Heart left ventricle (tissue), 16 donors: ENCODE measurements at regions not wholly inside any gene's neighbourhood (a gene's known extent, or its start where the extent isn't known, plus 50 kb on each side); places are given as distances from the start of the nearest gene placed in this dataset.
"Not testable (repeated sequence)": the region's sequence is repeated elsewhere in the genome, so short reads cannot be mapped to it uniquely, and the experiment has no call there.

Experiments
- ATAC-seq, 4 donors: fragments of 200-7000 bp; cut with Tn5 transposase; one replicate each; pipeline ENCODE4 v1.9.1; 2020 to 2022; ENCODE audit warnings: moderate library complexity in 4 of 4, mild to moderate bottlenecking in 3 of 4, moderate number of reproducible peaks in 1 of 4
- DNase-seq, 5 donors: peaks; one replicate each; pipeline ENCODE4 v3.0.0-alpha.2; 2020
- H3K27ac ChIP-seq, 12 donors: fragments of 200-600 bp; sonication (generic) in 4 of 12; one replicate each; pipeline versions ENCODE4 v1.5.0 to v1.8.0; 2016 to 2022; ENCODE audit warnings: mild to moderate bottlenecking in 2 of 12
- H3K27me3 ChIP-seq, 9 donors: fragments of 200-600 bp; sonication (generic) in 2 of 9; one replicate each; pipeline versions ENCODE4 v1.5.1 to v1.8.0; 2016 to 2022; ENCODE audit warnings: mild to moderate bottlenecking in 3 of 9
- H3K36me3 ChIP-seq, 9 donors: fragments of 200-600 bp; sonication (generic) in 2 of 9; one replicate each; pipeline versions ENCODE4 v1.5.0 to v1.8.0; 2018 to 2022; ENCODE audit warnings: mild to moderate bottlenecking in 2 of 9
- H3K4me1 ChIP-seq, 12 donors: fragments of 200-600 bp; sonication (generic) in 4 of 12; one replicate each; pipeline versions ENCODE4 v1.5.0 to v1.8.0; 2016 to 2022; ENCODE audit warnings: mild to moderate bottlenecking in 3 of 12
- H3K4me3 ChIP-seq, 12 donors: fragments of 200-600 bp; sonication (generic) in 4 of 12; one replicate each; pipeline versions ENCODE4 v1.5.0 to v1.8.0; 2017 to 2022; ENCODE audit warnings: mild to moderate bottlenecking in 9 of 12, moderate library complexity in 4 of 12
- H3K9me3 ChIP-seq, 12 donors: fragments of 200-600 bp; sonication (generic) in 4 of 12; one replicate each; pipeline versions ENCODE4 v1.5.0 to v1.8.0; 2016 to 2022; ENCODE audit warnings: mild to moderate bottlenecking in 1 of 12
- WGBS, 4 donors: extraction: QIAGEN DNeasy Blood & Tissue Kit in 2 of 4; methylation state at CpG; one replicate each; pipeline versions ENCODE4 v1.1.5 to v1.1.7; 2013 to 2018; 5-methylcytosine and 5-hydroxymethylcytosine counted together
- intact Hi-C, 10 donors: fragments of 100-400 bp; cut with DNase I; formaldehyde crosslinking; loops; one replicate each; pipeline versions ENCODE4 v1.11.1 to v1.14.2; 2022
- donor health status: ischemic (EF 13 %, LVEDD 7.1; RV severe dilation, severe dysfunction).
- donor health status: healthy with polysubstance abuse.
- donor health status: DM: no; HTN: yes; CAD: no.
- donor health status: DM: no; HTN: no; CAD: no.
- donor health status: ischemic (EF 25% LVEDD 6.9; RV normal size, moderate dysfunction).
- donor health status: ischemic (EF 25% LVEDD 5.7; RV mildly dilated, moderate dysfunction).
- donor health status: healthy.
- donor health status: DM: yes; HTN: yes; CAD: no.
- donor health status: ischemic (EF 35%, LVEDD 5.7; RV mildly dilated, moderate dysfunction).
- donor health status: nonischemic (EF 11% LVEDD 7.7; RV severe dilation, severe dysfunction).
- donor health status: DM: yes; HTN: yes; CAD: no.
- donor health status: PGD.
- donor health status: ischemic (EF 29% LVEDD 5.4; RV normal size, mild dysfunction).
- donor health status: nonischemic (EF 23%, LVEDD 6.1; RV moderate dilation, normal function).

DNA sequence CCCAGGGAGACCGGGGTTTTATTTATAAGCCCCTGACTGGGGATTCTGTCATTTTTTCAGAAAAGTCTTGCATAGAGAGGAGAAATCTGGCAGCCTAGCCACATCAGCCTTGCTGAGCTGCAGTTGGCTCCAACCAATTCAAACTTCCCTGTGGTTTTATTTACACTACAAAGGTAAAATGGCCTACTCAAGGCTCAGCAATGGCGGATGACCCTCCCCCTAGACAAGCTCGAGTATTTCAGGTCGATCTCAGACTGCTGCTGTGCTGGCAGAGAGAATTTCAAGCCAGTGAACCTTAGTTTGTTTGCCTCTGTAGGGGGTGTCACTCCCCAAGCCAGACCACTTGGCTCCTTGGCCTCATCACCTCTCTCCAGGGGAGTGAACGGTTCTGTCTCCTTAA lies 52.9 kb downstream of the CDY2A start:
- intact Hi-C loops, H3K4me1 ChIP-seq, H3K36me3 ChIP-seq, H3K4me3 ChIP-seq, DNase-seq, H3K27me3 ChIP-seq, H3K9me3 ChIP-seq, ATAC-seq, H3K27ac ChIP-seq: not testable (repeated sequence)
- no CpG with 5 or more reads among the region's 5 CpGs for WGBS, 4 donors

DNA sequence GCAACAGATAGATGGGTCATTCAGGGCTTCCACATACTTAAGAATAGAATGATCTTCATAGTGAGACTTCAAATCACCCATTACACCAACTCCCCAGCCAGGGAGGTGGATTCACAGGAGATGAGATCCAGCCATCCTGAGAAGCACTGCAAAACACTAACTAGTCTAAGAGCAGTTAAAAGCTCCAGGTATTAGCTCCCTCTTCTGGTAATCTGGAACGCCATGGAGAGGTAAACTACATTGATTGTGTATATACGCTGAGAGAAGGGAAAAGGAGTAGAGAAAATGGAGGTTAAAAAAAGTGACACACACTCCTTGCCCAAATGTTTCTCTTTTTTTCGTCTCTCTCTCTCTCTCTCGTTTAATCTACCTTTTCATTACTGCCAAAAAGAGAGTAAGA lies 60.3 kb downstream of the CDY2A start:
- H3K27ac ChIP-seq, H3K4me3 ChIP-seq, H3K27me3 ChIP-seq, DNase-seq, H3K4me1 ChIP-seq, H3K36me3 ChIP-seq, intact Hi-C loops, H3K9me3 ChIP-seq, ATAC-seq: not testable (repeated sequence)
- no CpG with 5 or more reads among the region's 4 CpGs for WGBS, 4 donors

DNA sequence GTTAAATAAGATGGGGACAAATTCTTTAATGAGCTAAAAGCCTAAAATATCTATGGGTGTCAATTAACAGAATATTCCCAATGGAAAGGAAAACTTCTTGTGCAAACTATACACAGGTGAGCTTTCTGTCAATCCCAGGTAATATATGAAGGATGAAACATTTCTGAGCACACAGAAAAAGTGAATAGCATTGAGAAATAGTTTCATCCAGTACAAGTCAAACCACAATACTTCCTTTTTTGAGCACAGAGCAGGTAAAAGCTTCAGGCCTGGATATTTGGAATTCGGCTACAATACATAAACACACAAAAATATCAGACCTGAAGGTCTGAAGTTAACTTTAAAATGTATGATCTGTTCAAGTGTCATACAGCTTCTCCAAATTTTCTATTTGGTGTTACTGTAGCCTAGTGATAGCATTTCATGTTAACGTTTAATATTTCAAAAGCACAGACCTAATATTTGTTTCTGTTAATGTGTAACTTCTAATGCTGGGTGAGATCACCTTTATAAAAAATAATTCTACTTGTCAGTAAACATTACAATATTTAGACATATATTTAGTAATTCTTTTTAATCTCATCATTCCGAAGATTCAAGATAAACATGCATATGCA lies 60.9 kb downstream of the CDY2A start:
- H3K27ac ChIP-seq, H3K4me1 ChIP-seq, H3K27me3 ChIP-seq, H3K36me3 ChIP-seq, H3K4me3 ChIP-seq, intact Hi-C loops, DNase-seq, H3K9me3 ChIP-seq, ATAC-seq: not testable (repeated sequence)
- no CpG with 5 or more reads among the region's 3 CpGs for WGBS, 4 donors

DNA sequence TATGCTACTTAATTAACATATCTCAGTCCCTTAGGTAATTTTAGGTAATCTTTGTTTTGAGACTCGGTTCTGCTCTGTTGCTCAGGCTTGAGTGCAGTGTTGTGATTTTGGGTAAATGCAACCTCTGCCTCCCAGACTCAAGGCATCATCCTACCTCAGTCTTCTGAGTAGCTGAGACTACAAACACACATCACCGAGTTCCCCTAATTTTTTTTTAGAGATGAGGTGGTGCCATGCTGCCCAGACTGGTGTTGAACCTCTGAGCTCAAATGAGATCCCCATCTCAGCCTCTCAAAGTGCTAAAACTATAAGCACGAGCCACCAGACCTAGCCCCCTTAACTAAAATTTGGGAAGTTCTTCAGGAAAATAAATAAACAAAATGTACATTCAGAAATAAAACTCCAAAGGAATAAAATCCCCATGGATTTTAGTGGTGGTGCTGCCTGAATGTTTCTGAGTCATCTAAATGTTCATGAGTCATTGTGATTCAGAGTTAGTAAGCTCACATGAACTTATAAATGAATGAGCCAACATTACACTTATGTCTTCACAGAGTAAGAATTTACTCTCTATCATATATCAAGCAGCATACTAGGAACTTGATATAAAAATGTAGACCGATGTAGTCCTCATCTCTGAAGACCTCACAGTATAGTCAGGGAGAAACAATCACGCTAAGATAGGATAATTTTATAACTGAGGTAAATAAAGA lies 62.5 kb downstream of the CDY2A start:
- H3K9me3 ChIP-seq, H3K36me3 ChIP-seq, H3K4me1 ChIP-seq, H3K4me3 ChIP-seq, H3K27me3 ChIP-seq, DNase-seq, intact Hi-C loops, ATAC-seq, H3K27ac ChIP-seq: not testable (repeated sequence)
- no CpG with 5 or more reads among the region's 5 CpGs for WGBS, 4 donors

DNA sequence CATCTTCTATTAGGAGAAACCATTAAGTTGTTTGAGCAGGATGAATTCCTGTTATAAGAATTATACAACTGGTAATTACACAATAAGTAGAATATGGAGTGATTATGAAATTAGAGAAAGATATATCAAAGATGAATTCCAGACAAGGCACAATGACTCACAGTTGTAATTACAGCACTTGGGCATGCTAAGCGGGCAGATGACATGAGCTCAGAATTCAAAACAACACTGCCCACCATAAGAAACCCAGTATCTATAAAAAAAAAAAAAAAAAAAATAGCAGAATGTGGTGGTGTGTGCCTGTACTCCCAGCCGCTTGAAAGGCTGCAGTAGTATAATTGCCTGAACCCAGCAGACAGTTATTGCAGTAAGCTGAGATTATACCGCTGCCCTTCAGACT lies 67.4 kb downstream of the CDY2A start:
- H3K4me3 ChIP-seq, H3K36me3 ChIP-seq, H3K9me3 ChIP-seq, ATAC-seq, H3K4me1 ChIP-seq, intact Hi-C loops, DNase-seq, H3K27ac ChIP-seq, H3K27me3 ChIP-seq: not testable (repeated sequence)
- WGBS, 4 donors: no CpG with 5 or more reads among the region's 3 CpGs

DNA sequence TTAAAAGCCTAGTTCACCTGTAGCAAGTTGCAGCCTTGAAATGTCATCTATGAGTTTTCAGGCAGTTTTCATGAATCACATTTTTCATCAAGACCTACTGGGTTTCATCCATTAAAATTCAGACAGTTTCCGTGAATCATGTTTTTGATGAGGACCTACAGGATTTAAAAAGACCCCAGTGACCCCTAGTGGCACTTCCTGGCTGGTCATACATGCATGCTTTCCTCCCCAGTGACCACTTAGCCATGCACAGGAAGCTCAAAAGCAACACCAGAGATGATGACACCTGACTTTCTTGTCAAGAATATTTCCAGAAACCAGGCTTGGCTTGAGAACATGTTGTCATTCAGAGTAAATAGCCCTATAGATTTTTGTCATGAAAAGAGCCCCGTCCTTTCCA lies 80.1 kb downstream of the CDY2A start:
- H3K4me1 ChIP-seq, H3K9me3 ChIP-seq, DNase-seq, H3K27ac ChIP-seq, intact Hi-C loops, H3K4me3 ChIP-seq, ATAC-seq, H3K36me3 ChIP-seq, H3K27me3 ChIP-seq: not testable (repeated sequence)
- no CpG with 5 or more reads among the region's 2 CpGs for WGBS, 4 donors

DNA sequence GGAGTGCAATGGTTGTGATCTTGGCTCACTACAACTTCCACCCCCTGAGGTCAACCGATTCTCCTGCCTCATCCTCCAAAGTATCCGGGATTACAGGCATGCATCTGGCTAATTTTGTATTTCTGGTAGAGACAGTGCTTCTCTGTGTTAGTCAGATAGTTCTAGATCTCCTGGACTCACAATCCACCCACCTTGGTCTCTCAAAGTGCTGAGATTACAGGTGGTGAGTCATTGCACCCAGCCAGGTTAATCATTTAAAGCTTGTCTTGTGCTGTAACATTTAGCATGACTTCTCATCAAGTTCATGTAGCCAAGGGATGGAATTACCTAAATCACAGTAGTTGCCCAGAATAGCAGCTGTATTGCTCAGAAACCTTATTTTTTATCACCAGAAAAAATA lies 92.8 kb downstream of the CDY2A start:
- H3K27me3 ChIP-seq, H3K36me3 ChIP-seq, H3K9me3 ChIP-seq, H3K27ac ChIP-seq, H3K4me1 ChIP-seq, H3K4me3 ChIP-seq, intact Hi-C loops, DNase-seq, ATAC-seq: not testable (repeated sequence)
- WGBS, 4 donors: no CpG with 5 or more reads among the region's 2 CpGs

DNA sequence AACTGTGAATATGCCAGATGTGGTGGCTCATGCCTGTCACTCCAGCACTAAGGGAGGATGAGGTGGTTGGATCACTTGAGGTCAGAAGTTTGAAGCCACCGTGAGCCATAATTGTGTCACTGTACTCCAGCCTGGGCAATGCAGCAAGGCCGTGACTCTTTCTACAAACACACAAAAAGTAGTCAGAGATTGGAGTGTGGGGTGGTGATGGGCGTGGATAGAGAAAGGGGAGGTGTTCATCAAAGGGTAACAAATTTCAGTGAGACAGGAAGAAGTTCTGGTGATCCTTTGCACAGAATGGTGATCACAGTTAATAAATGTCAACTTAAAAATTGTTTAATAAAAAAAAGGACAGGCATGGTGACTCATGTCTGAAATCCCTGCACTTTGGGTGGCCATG lies 112.1 kb downstream of the CDY2A start:
- H3K4me3 ChIP-seq, H3K4me1 ChIP-seq, H3K9me3 ChIP-seq, intact Hi-C loops, DNase-seq, H3K27ac ChIP-seq, H3K36me3 ChIP-seq, H3K27me3 ChIP-seq, ATAC-seq: not testable (repeated sequence)
- WGBS, 4 donors: no CpG with 5 or more reads among the region's 3 CpGs

DNA sequence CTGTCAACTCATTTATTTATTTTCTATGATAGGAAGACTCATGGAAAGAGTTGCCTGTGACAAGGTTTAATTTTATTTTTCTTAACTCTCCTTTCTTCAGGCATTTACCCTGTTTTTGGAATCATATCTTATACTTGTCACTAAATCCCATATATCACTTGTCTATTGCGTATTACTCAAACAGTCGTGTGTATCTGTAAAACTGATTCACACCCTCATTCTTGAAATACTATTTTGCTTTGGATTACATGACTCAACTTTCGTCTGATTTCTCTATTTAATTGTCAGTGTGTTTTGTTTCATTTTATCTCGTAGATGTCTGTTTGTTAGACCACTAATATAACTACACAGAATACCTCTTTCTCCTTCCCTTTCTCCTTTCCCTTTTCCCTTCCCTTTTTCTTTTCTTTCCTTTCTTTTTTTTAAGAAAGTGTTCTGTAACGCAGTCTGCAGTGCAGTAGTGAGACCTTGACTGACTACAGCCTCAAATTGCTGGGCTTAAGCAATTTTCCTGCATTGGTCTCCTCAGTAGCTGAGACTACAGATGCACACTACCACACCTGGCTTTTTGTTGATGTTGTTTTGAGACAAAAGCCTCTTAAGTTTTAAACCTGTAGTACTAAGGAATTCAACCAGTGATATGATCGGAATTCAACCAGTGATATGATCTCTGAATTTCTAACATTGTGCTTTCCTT lies 113.9 kb downstream of the CDY2A start:
- H3K27ac ChIP-seq, H3K36me3 ChIP-seq, ATAC-seq, H3K4me1 ChIP-seq, H3K4me3 ChIP-seq, intact Hi-C loops, H3K27me3 ChIP-seq, H3K9me3 ChIP-seq, DNase-seq: not testable (repeated sequence)
- no CpG with 5 or more reads among the region's 6 CpGs for WGBS, 4 donors

DNA sequence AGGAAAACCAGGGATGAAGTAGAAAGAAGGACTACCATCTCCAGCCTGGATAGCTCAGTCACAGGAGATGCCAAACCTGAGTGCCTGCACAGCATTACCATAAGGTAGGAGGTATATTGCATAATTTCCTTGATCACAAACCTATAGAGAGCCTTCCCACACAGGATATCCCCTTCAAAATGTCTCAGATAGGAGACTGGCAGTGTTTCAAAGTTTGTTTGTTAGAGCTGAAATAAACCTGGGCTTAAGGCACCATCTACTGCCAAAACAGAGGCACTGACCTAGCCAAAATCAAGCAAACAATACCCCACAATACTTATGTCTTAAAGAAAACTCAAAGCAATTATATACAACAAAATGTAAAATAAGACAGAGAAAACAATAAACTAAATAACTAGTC lies 120.8 kb downstream of the CDY2A start:
- H3K4me3 ChIP-seq, H3K27ac ChIP-seq, H3K9me3 ChIP-seq, H3K27me3 ChIP-seq, intact Hi-C loops, DNase-seq, ATAC-seq, H3K36me3 ChIP-seq, H3K4me1 ChIP-seq: not testable (repeated sequence)

DNA sequence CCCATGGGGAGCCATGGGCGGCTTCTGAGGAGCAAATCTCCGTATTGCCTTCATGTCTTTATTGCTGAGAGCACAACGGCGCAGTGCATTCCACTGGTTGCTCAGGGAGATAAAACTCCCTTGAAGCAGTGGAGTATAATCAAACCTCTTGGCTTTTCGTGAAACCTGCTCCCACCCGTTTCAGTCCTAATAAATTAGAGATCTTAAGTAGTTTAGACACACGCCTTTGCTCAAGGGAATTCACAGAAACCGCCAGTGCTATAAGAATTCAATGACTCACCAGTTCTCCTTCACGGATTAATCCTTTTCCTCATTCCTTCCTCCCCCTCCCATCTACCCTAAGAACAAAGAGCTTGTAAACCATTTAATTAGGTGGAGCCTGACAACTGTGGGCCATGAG lies 127.0 kb downstream of the CDY2A start:
- H3K9me3 ChIP-seq, H3K4me1 ChIP-seq, H3K27me3 ChIP-seq, H3K36me3 ChIP-seq, H3K27ac ChIP-seq, DNase-seq, intact Hi-C loops, H3K4me3 ChIP-seq, ATAC-seq: not testable (repeated sequence)
- WGBS, 4 donors: no CpG with 5 or more reads among the region's 9 CpGs
